ENCODE measurements at regions not wholly inside any gene's neighbourhood (a gene's known extent, or its start where the extent isn't known, plus 50 kb on each side); places are given as distances from the start of the nearest gene placed in this dataset. TPM values are rescaled to one million over a fixed set of nuclear protein-coding genes. Genes with fewer than 3 reads are reported as not detected.

Small RNA genes lying in the stretch of these regions (small RNA-seq; reads per million reads assigned to genes)
- not detected for gene AL158077.1 (ENCODE audit: insufficient read depth)

Data from H1 (cell line).